Neuronal stem cell (in vitro differentiated cells): ENCODE measurements at regions not wholly inside any gene's neighbourhood (a gene's known extent, or its start where the extent isn't known, plus 50 kb on each side); places are given as distances from the start of the nearest gene placed in this dataset.

Source experiments
- DNase-seq: peaks from one replicate; pipeline ENCODE4 v3.0.0-alpha.2; 2013; ENCODE audit warnings: low spot score
- H2AFZ ChIP-seq: one replicate; pipeline ENCODE4 v1.6.1; 2013; ENCODE audit warnings: mild to moderate bottlenecking, low read length, inconsistent platforms
- H2AK5ac ChIP-seq: 2 replicates; pipeline ENCODE4 v1.6.1; 2013; ENCODE audit warnings: low read depth, mild to moderate bottlenecking, inconsistent platforms, low read length, moderate library complexity, mixed read lengths
- H2BK120ac ChIP-seq: 2 replicates; pipeline ENCODE4 v1.6.1; 2013; ENCODE audit warnings: low read depth, mild to moderate bottlenecking, inconsistent platforms, low read length, moderate library complexity, mixed read lengths
- H2BK12ac ChIP-seq: one replicate; pipeline ENCODE4 v1.6.1; 2013; ENCODE audit warnings: low read length, inconsistent platforms
- H2BK15ac ChIP-seq: 2 replicates; pipeline ENCODE4 v1.6.1; 2013; ENCODE audit warnings: mild to moderate bottlenecking, low read length, inconsistent platforms, mixed read lengths
- H2BK5ac ChIP-seq: one replicate; pipeline ENCODE4 v1.6.1; 2013; ENCODE audit warnings: inconsistent platforms, mild to moderate bottlenecking, low read length, moderate library complexity
- H3K14ac ChIP-seq: one replicate; pipeline ENCODE4 v1.6.1; 2013; ENCODE audit warnings: low read length, inconsistent platforms
- H3K18ac ChIP-seq: 2 replicates; pipeline ENCODE4 v1.6.1; 2013; ENCODE audit warnings: low read length, inconsistent platforms
- H3K23ac ChIP-seq: 2 replicates; pipeline ENCODE4 v1.6.1; 2013; ENCODE audit warnings: low read depth, mild to moderate bottlenecking, mixed read lengths, low read length, inconsistent platforms; ENCODE audit not compliant: poor library complexity
- H3K27ac ChIP-seq: replicated peaks from 3 replicates; pipeline ENCODE4 v1.5.1; 2013; ENCODE audit warnings: low read length, inconsistent platforms
- H3K27me3 ChIP-seq, 3 experiments: 2 replicates each; pipeline ENCODE4 v1.6.1; 2013; ENCODE audit warnings: low read length in 3 of 3, mild to moderate bottlenecking in 2 of 3, inconsistent platforms in 1 of 3, low read depth in 1 of 3, mixed read lengths in 1 of 3, moderate library complexity in 1 of 3; ENCODE audit not compliant: control insufficient read depth in 3 of 3, insufficient read depth in 3 of 3
- H3K36me3 ChIP-seq, 2 donors: replicated peaks in 1 of 2; 2 replicates each; pipeline ENCODE4 v1.6.1; 2013; ENCODE audit warnings: low read length in 2 of 2; ENCODE audit not compliant: control insufficient read depth in 2 of 2, insufficient read depth in 2 of 2
- H3K4ac ChIP-seq: 2 replicates; pipeline ENCODE4 v1.6.1; 2013; ENCODE audit warnings: inconsistent platforms, mild to moderate bottlenecking, low read length, moderate library complexity
- H3K4me1 ChIP-seq, 2 donors: 1 replicate in 1 of 2; 2 replicates in 1 of 2; pipeline ENCODE4 v1.6.1; 2013; ENCODE audit warnings: low read length in 2 of 2, low read depth in 1 of 2; ENCODE audit not compliant: control insufficient read depth in 2 of 2, insufficient read depth in 1 of 2
- H3K4me2 ChIP-seq: one replicate; pipeline ENCODE4 v1.6.1; 2013; ENCODE audit warnings: mild to moderate bottlenecking, low read length, inconsistent platforms; ENCODE audit not compliant: insufficient read depth, poor library complexity, severe bottlenecking
- H3K4me3 ChIP-seq, 2 donors: 2 replicates each; pipeline ENCODE4 v1.5.1; 2013; ENCODE audit warnings: low read length in 2 of 2, mild to moderate bottlenecking in 2 of 2, inconsistent platforms in 1 of 2, moderate library complexity in 1 of 2
- H3K79me1 ChIP-seq: one replicate; pipeline ENCODE4 v1.6.1; 2013; ENCODE audit warnings: low read depth, mild to moderate bottlenecking, inconsistent platforms, low read length, moderate library complexity
- H3K9ac ChIP-seq: one replicate; pipeline ENCODE4 v1.6.1; 2013; ENCODE audit warnings: mild to moderate bottlenecking, low read depth, low read length, inconsistent platforms; ENCODE audit not compliant: poor library complexity
- H3K9me3 ChIP-seq, 2 donors: replicated peaks in 1 of 2; 2 replicates each; pipeline versions ENCODE3 to v1.6.1; 2013; ENCODE audit warnings: low read length in 2 of 2, mild to moderate bottlenecking in 2 of 2, inconsistent platforms in 1 of 2, low read depth in 1 of 2, mixed read lengths in 1 of 2, moderate library complexity in 1 of 2; ENCODE audit not compliant: control insufficient read depth in 2 of 2, insufficient read depth in 1 of 2
- H4K8ac ChIP-seq: one replicate; pipeline ENCODE4 v1.6.1; 2013; ENCODE audit warnings: low read depth, mild to moderate bottlenecking, inconsistent platforms, low read length, moderate library complexity
- H4K91ac ChIP-seq: one replicate; pipeline ENCODE4 v1.6.1; 2013; ENCODE audit warnings: low read length, low read depth, mild to moderate bottlenecking, inconsistent platforms; ENCODE audit not compliant: poor library complexity
- WGBS, 2 donors: extraction: QIAGEN DNeasy Blood & Tissue Kit; methylation state at CpG; one replicate each; pipeline ENCODE4 v1.1.7; 2013; ENCODE audit warnings: missing lambda C conversion rate in 2 of 2, mixed read lengths in 1 of 2; ENCODE audit not compliant: insufficient read length in 2 of 2, insufficient replicate concordance in 1 of 2; ENCODE audit errors: extremely low coverage in 2 of 2; 5-methylcytosine and 5-hydroxymethylcytosine counted together

DNA sequence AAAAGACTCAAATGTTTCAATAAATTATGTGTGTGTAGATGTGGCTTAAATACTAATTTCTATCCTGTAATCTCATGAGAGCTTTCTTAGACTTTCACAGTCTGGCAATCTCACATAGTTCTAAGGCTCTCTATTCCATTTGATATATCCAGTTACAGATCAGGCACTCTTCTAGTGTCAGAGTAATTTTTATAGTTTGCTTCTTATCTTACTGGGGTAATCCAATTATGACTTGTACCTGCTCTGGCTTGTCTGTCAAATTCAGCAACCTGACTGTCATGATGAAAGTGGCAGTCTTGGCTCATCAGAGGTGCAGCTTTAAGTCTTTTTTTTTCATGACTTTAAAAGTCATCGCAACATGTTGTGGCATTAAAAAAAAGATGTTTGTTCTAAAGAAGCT, 513.2 kb upstream of the MAN1A1 start:
- no peak overlapping the region for H2AFZ ChIP-seq
- H3K79me1 ChIP-seq, result no peaks in the 10 kb centered on the region
- H3K4ac ChIP-seq, result no peak overlapping the region
- no peak overlapping the region for H3K9ac ChIP-seq
- no peak overlapping the region for H3K23ac ChIP-seq
- no CpG with 5 or more reads among the region's 1 CpG for WGBS, 2 donors
- H3K4me2 ChIP-seq, result no peak overlapping the region
- H3K18ac ChIP-seq, result no peak overlapping the region
- no peak overlapping the region for H2BK5ac ChIP-seq
- no peak overlapping the region for H2BK12ac ChIP-seq
- no peak overlapping the region for H4K8ac ChIP-seq
- no peak for DNase-seq
- no peaks in the 10 kb centered on the region for H3K4me1 ChIP-seq
- no peaks in the 10 kb centered on the region for H3K9me3 ChIP-seq
- H3K27me3 ChIP-seq, result no peaks in the 10 kb centered on the region
- H3K14ac ChIP-seq, result no peak overlapping the region
- no peak overlapping the region for H3K4me3 ChIP-seq
- H4K91ac ChIP-seq, result no peak overlapping the region
- no peak overlapping the region for H2BK15ac ChIP-seq
- H2AK5ac ChIP-seq, result no peak overlapping the region
- no peaks in the 10 kb centered on the region for H3K36me3 ChIP-seq
- H2BK120ac ChIP-seq, result no peak overlapping the region
- no peak overlapping the region for H3K27ac ChIP-seq

DNA sequence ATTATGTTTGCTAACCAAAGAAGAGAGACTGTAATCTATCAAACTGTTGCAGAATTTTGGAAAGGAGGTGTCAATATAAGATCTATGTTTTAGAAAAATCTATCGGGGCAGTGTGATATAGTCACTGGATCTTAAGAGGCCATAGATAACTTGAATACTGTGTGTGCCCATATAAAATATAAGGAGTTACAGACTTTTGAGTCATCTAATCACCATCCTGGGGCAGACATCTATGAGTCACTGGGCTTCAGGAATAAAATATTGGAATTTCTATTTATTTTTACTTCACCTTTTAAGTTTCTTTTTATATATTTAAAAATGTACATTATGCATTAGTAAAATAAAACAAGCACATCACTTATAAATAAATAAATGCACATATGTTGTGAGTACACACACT, 509.3 kb upstream of the MAN1A1 start:
- no peak overlapping the region for H3K9ac ChIP-seq
- no peak overlapping the region for H4K8ac ChIP-seq
- no peak overlapping the region for H2BK15ac ChIP-seq
- H4K91ac ChIP-seq, result no peak overlapping the region
- no peak overlapping the region for H3K4ac ChIP-seq
- DNase-seq, result no peak
- no peaks in the 10 kb centered on the region for H3K9me3 ChIP-seq
- no peak overlapping the region for H3K18ac ChIP-seq
- no peaks in the 10 kb centered on the region for H3K4me1 ChIP-seq
- no peak overlapping the region for H3K27ac ChIP-seq
- H2AFZ ChIP-seq, result no peak overlapping the region
- H3K23ac ChIP-seq, result no peak overlapping the region
- no peak overlapping the region for H2AK5ac ChIP-seq
- no peak overlapping the region for H2BK120ac ChIP-seq
- H3K14ac ChIP-seq, result no peak overlapping the region
- H2BK12ac ChIP-seq, result no peak overlapping the region
- no peak overlapping the region for H3K4me3 ChIP-seq
- H3K27me3 ChIP-seq, result no peaks in the 10 kb centered on the region
- H3K79me1 ChIP-seq, result no peaks in the 10 kb centered on the region
- no peak overlapping the region for H2BK5ac ChIP-seq
- H3K36me3 ChIP-seq, result no peaks in the 10 kb centered on the region
- no CpG with 5 or more reads among the region's 1 CpG for WGBS, 2 donors
- H3K4me2 ChIP-seq, result no peak overlapping the region

DNA sequence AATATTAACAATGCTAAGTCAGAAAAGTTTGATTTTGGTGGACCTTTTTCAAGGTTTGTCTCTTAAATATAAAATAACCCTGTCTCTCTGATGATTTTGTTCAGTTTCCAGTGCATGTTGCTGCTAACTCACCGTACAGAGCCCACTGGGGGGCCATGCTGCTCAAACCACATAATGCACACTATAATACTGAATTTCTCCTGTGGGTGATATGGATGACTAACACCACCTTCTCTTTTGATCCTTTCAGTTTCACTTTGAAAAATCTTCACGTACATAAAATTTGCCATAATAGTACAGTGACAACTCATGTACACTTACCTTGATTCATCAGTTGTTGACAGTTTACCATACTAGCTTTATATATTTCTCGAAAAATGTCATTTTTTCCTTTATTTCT, 506.6 kb upstream of the MAN1A1 start:
- Histone ChIP-seq H2BK120ac (no peak overlapping the region), H3K23ac (no peak overlapping the region), H3K9ac (no peak overlapping the region), H2AK5ac (no peak overlapping the region), H3K18ac (no peak overlapping the region), H2BK15ac (no peak overlapping the region), H3K27ac (no peak overlapping the region), H2AFZ (no peak overlapping the region), H3K9me3 (no peaks in the 10 kb centered on the region), H3K79me1 (no peaks in the 10 kb centered on the region), H3K4me3 (no peak overlapping the region), H3K4ac (no peak overlapping the region), H4K91ac (no peak overlapping the region), H4K8ac (no peak overlapping the region), H2BK5ac (no peak overlapping the region), H2BK12ac (no peak overlapping the region), H3K36me3 (no peaks in the 10 kb centered on the region), H3K14ac (no peak overlapping the region), H3K27me3 (no peaks in the 10 kb centered on the region), H3K4me1 (no peaks in the 10 kb centered on the region), H3K4me2 (no peak overlapping the region)
- DNase-seq, result no peak
- no CpG with 5 or more reads among the region's 3 CpGs for WGBS, 2 donors

DNA sequence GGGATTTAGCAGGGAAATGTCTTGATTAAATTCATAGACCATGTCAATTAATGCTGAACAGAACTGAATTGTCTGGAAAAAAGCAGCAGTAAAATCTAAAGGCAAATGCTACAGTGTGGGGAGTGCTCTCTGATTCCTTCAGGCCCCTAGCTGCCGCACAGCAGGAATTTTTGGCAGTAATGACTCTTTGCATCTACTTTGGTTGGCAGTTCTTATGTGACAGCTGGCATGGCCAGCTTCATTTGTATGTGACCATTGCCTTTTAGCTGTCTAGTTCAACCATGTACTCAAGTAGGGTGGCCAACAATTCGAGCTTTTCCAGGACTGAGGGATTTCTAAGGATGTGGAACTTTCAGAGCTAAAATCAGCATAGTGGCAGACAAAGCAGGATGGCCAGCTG, 499.1 kb upstream of the MAN1A1 start:
- H3K4me2 ChIP-seq, result no peak overlapping the region
- H4K8ac ChIP-seq, result no peak overlapping the region
- no peak overlapping the region for H2BK5ac ChIP-seq
- peaks cover 0 to 2% (median 0%) of the 10 kb centered on the region in 3 experiments for H3K27me3 ChIP-seq
- no peak overlapping the region for H3K14ac ChIP-seq
- no peak overlapping the region for H3K4ac ChIP-seq
- H2AFZ ChIP-seq, result no peak overlapping the region
- no peaks in the 10 kb centered on the region for H3K36me3 ChIP-seq
- H3K4me1 ChIP-seq, result no peaks in the 10 kb centered on the region
- H3K18ac ChIP-seq, result no peak overlapping the region
- H2BK12ac ChIP-seq, result no peak overlapping the region
- no peak overlapping the region for H3K9ac ChIP-seq
- no peak overlapping the region for H2BK120ac ChIP-seq
- no peak overlapping the region for H3K27ac ChIP-seq
- H3K4me3 ChIP-seq, result no peak overlapping the region
- H3K79me1 ChIP-seq, result no peaks in the 10 kb centered on the region
- H4K91ac ChIP-seq, result no peak overlapping the region
- no peak overlapping the region for H2AK5ac ChIP-seq
- H3K23ac ChIP-seq, result no peak overlapping the region
- no CpG with 5 or more reads among the region's 2 CpGs for WGBS, 2 donors
- no peak for DNase-seq
- no peaks in the 10 kb centered on the region for H3K9me3 ChIP-seq
- H2BK15ac ChIP-seq, result no peak overlapping the region
